Hematopoietic multipotent progenitor cell (in vitro differentiated cells): ENCODE measurements at regions not wholly inside any gene's neighbourhood (a gene's known extent, or its start where the extent isn't known, plus 50 kb on each side); places are given as distances from the start of the nearest gene placed in this dataset.

ENCODE experiments used
- DNase-seq, 3 donors: peaks; one replicate each; pipeline ENCODE4 v3.0.0-alpha.2; 2011 to 2015; ENCODE audit warnings: low read depth in 2 of 3, low spot score in 2 of 3

GRCh38 chr15:91706322-91707032 is 147.0 kb upstream of the SLCO3A1 start:
- peak; percentile 63 to 94 (median 87) for DNase-seq

- no peak for DNase-seq
These were observed 143.3 kb upstream of the SLCO3A1 start for GRCh38 chr15:91710080-91710698.

- no peak for DNase-seq
These were observed 142.0 kb upstream of the SLCO3A1 start for GRCh38 chr15:91711384-91712033.

GRCh38 chr15:91712286-91712685 is 141.2 kb upstream of the SLCO3A1 start:
- no peak for DNase-seq

GRCh38 chr15:91716536-91716935 is 137.0 kb upstream of the SLCO3A1 start:
- DNase-seq, result no peak

GRCh38 chr15:91717811-91718210 is 135.7 kb upstream of the SLCO3A1 start:
- no peak for DNase-seq

GRCh38 chr15:91723959-91724358 is 129.5 kb upstream of the SLCO3A1 start:
- DNase-seq, result no peak

GRCh38 chr15:91733661-91734060 is 119.8 kb upstream of the SLCO3A1 start:
- DNase-seq, result no peak

GRCh38 chr15:91737151-91737818 is 116.2 kb upstream of the SLCO3A1 start:
- no peak for DNase-seq

- no peak for DNase-seq
These were observed 111.5 kb upstream of the SLCO3A1 start for GRCh38 chr15:91741986-91742385.

- no peak for DNase-seq
These were observed 101.9 kb upstream of the SLCO3A1 start for GRCh38 chr15:91751611-91752010.

GRCh38 chr15:91752081-91752785 is 101.3 kb upstream of the SLCO3A1 start:
- DNase-seq, result peak in 1 of 3 donors; percentile 41

GRCh38 chr15:91759560-91759959 is 93.9 kb upstream of the SLCO3A1 start:
- DNase-seq, result no peak

- DNase-seq, result no peak
These were observed 87.8 kb upstream of the SLCO3A1 start for GRCh38 chr15:91765660-91766059.

- DNase-seq, result no peak
These were observed 84.0 kb upstream of the SLCO3A1 start for GRCh38 chr15:91769476-91769875.

- DNase-seq, result peak in 1 of 3 donors; percentile 10
These were observed 83.6 kb upstream of the SLCO3A1 start for GRCh38 chr15:91769894-91770293.

- DNase-seq, result no peak
These were observed 77.4 kb upstream of the SLCO3A1 start for GRCh38 chr15:91776104-91776503.

GRCh38 chr15:91779960-91780359 is 73.5 kb upstream of the SLCO3A1 start:
- no peak for DNase-seq

- DNase-seq, result peak in 1 of 3 donors; percentile 31
These were observed 73.1 kb upstream of the SLCO3A1 start for GRCh38 chr15:91780387-91780786.

GRCh38 chr15:91782221-91782620 is 71.3 kb upstream of the SLCO3A1 start:
- DNase-seq, result no peak

GRCh38 chr15:91783008-91783407 is 70.5 kb upstream of the SLCO3A1 start:
- DNase-seq, result no peak
